ENCODE measurements at regions not wholly inside any gene's neighbourhood (a gene's known extent, or its start where the extent isn't known, plus 50 kb on each side); places are given as distances from the start of the nearest gene placed in this dataset.

GRCh38 chr4:56748271-56748670 lies 67.2 kb upstream of the HOPX start:
- Mint-ChIP-seq H3K27me3 (no peaks in the 10 kb centered on the region), H3K27ac (no peak overlapping the region), H3K4me1 (ENCODE audit: low read depth) (peaks cover 5% of the 10 kb centered on the region), H3K4me3 (no peak overlapping the region), H3K36me3 (ENCODE audit: low read depth) (no peaks in the 10 kb centered on the region), H3K9me3 (peaks cover 2% of the 10 kb centered on the region)
- intact Hi-C loops (cut with micrococcal nuclease), result no loop called here
- TF ChIP-seq CTCF (IDR thresholded peaks at IDR 0.05), result no peak
- ChIA-PET POLR2A (no interaction called here), CTCF (no interaction called here)
- ATAC-seq (no peak), DNase-seq (no peak)

GRCh38 chr4:56746639-56747038 lies 65.5 kb upstream of the HOPX start:
- Mint-ChIP-seq H3K4me1 (ENCODE audit: low read depth) (peaks cover 5% of the 10 kb centered on the region), H3K4me3 (no peak overlapping the region), H3K9me3 (peaks cover 2% of the 10 kb centered on the region), H3K36me3 (ENCODE audit: low read depth) (no peaks in the 10 kb centered on the region), H3K27ac (no peak overlapping the region), H3K27me3 (no peaks in the 10 kb centered on the region)
- intact Hi-C loops (cut with micrococcal nuclease), result no loop called here
- no peak for TF ChIP-seq CTCF (IDR thresholded peaks at IDR 0.05)
- POLR2A ChIA-PET, result no interaction called here
- ATAC-seq, result no peak
- no peak for DNase-seq
- CTCF ChIA-PET, result no interaction called here

GRCh38 chr4:56745042-56745441 lies 63.9 kb upstream of the HOPX start:
- TF ChIP-seq CTCF (IDR thresholded peaks at IDR 0.05), result no peak
- no peaks in the 10 kb centered on the region for H3K36me3 Mint-ChIP-seq (ENCODE audit: low read depth)
- H3K4me3 Mint-ChIP-seq, result no peak overlapping the region
- H3K27me3 Mint-ChIP-seq, result no peaks in the 10 kb centered on the region
- no peaks in the 10 kb centered on the region for H3K9me3 Mint-ChIP-seq
- ATAC-seq (no peak), DNase-seq (no peak)
- H3K4me1 Mint-ChIP-seq (ENCODE audit: low read depth), result peaks cover 3% of the 10 kb centered on the region
- intact Hi-C loops (cut with micrococcal nuclease), result no loop called here
- CTCF ChIA-PET, result no interaction called here
- POLR2A ChIA-PET, result interaction anchor here (0.6 kb wide), 1 partner anchor 90 kb away, joined by 5 read pairs; no protein-coding TSS in a partner anchor
- H3K27ac Mint-ChIP-seq, result no peak overlapping the region

GRCh38 chr4:56744030-56744429 lies 62.9 kb upstream of the HOPX start:
- no peak overlapping the region for H3K4me3 Mint-ChIP-seq
- DNase-seq (no peak), ATAC-seq (no peak)
- no peaks in the 10 kb centered on the region for H3K27me3 Mint-ChIP-seq
- intact Hi-C loops (cut with micrococcal nuclease), result no loop called here
- peaks cover 3% of the 10 kb centered on the region for H3K4me1 Mint-ChIP-seq (ENCODE audit: low read depth)
- CTCF ChIA-PET, result no interaction called here
- POLR2A ChIA-PET, result no interaction called here
- no peaks in the 10 kb centered on the region for H3K36me3 Mint-ChIP-seq (ENCODE audit: low read depth)
- no peaks in the 10 kb centered on the region for H3K9me3 Mint-ChIP-seq
- no peak for TF ChIP-seq CTCF (IDR thresholded peaks at IDR 0.05)
- no peak overlapping the region for H3K27ac Mint-ChIP-seq

GRCh38 chr4:56743550-56743949 lies 62.5 kb upstream of the HOPX start:
- H3K4me3 Mint-ChIP-seq, result no peak overlapping the region
- ChIA-PET POLR2A (no interaction called here), CTCF (no interaction called here)
- no peaks in the 10 kb centered on the region for H3K9me3 Mint-ChIP-seq
- no peak for TF ChIP-seq CTCF (IDR thresholded peaks at IDR 0.05)
- intact Hi-C loops (cut with micrococcal nuclease), result no loop called here
- ATAC-seq, result no peak
- no peak overlapping the region for H3K27ac Mint-ChIP-seq
- H3K4me1 Mint-ChIP-seq (ENCODE audit: low read depth), result peaks cover 3% of the 10 kb centered on the region
- DNase-seq, result no peak
- no peaks in the 10 kb centered on the region for H3K36me3 Mint-ChIP-seq (ENCODE audit: low read depth)
- no peaks in the 10 kb centered on the region for H3K27me3 Mint-ChIP-seq
